MM.1S (cell line): ENCODE measurements at regions not wholly inside any gene's neighbourhood (a gene's known extent, or its start where the extent isn't known, plus 50 kb on each side); places are given as distances from the start of the nearest gene placed in this dataset.

Experiments
- DNase-seq: peaks from one replicate; pipeline ENCODE4 v3.0.0-alpha.2; 2015
- H2AFZ ChIP-seq: fragments of 300-600 bp; sonication (generic); 2 replicates; pipeline ENCODE4 v1.6.0; 2016; ENCODE audit warnings: antibody characterized with exemption, low read length
- H3F3A ChIP-seq: fragments of 300-600 bp; sonication (generic); 2 replicates; pipeline ENCODE4 v1.6.1; 2016; ENCODE audit warnings: mild to moderate bottlenecking, antibody characterized with exemption, low read length, moderate library complexity, mixed read lengths; ENCODE audit not compliant: insufficient read depth
- H3K27ac ChIP-seq: fragments of 300-600 bp; sonication (generic); 2 replicates; pipeline ENCODE4 v1.5.1; 2016; ENCODE audit warnings: mild to moderate bottlenecking, low read length
- H3K27me3 ChIP-seq: fragments of 300-600 bp; sonication (generic); replicated peaks from 2 replicates; pipeline ENCODE4 v1.6.0; 2016; ENCODE audit warnings: low read length; ENCODE audit not compliant: insufficient read depth
- H3K36me3 ChIP-seq: fragments of 300-600 bp; sonication (generic); replicated peaks from 2 replicates; pipeline ENCODE4 v1.6.1; 2016; ENCODE audit warnings: mild to moderate bottlenecking, low read length, mixed read lengths; ENCODE audit not compliant: insufficient read depth
- H3K4me1 ChIP-seq: fragments of 300-600 bp; sonication (generic); 2 replicates; pipeline ENCODE4 v1.6.1; 2016; ENCODE audit warnings: low read length, mixed read lengths
- H3K4me2 ChIP-seq: fragments of 300-600 bp; sonication (generic); 2 replicates; pipeline ENCODE4 v1.6.0; 2016; ENCODE audit warnings: low read depth, low read length
- H3K4me3 ChIP-seq: fragments of 300-600 bp; sonication (generic); 2 replicates; pipeline ENCODE4 v1.5.1; 2016; ENCODE audit warnings: low read length, mixed read lengths
- H3K79me2 ChIP-seq: fragments of 300-600 bp; sonication (generic); 2 replicates; pipeline ENCODE4 v1.6.1; 2016; ENCODE audit warnings: mixed run types, low read length, mixed read lengths
- H3K9ac ChIP-seq: fragments of 300-600 bp; sonication (generic); 2 replicates; pipeline ENCODE4 v1.6.1; 2016; ENCODE audit warnings: low read length, mixed read lengths
- H3K9me2 ChIP-seq: fragments of 300-600 bp; sonication (generic); replicated peaks from 2 replicates; pipeline ENCODE4 v1.6.1; 2016; ENCODE audit warnings: mild to moderate bottlenecking, low read length, mixed read lengths; ENCODE audit not compliant: insufficient read depth
- H3K9me3 ChIP-seq: fragments of 300-600 bp; sonication (generic); replicated peaks from 2 replicates; pipeline ENCODE4 v1.6.1; 2016; ENCODE audit warnings: mild to moderate bottlenecking, low read length, mixed read lengths; ENCODE audit not compliant: insufficient read depth
- H4K20me1 ChIP-seq: fragments of 300-600 bp; sonication (generic); 2 replicates; pipeline ENCODE4 v1.6.1; 2016; ENCODE audit warnings: mild to moderate bottlenecking, low read length, moderate library complexity, mixed read lengths; ENCODE audit not compliant: insufficient read depth
- EZH2 ChIP-seq: fragments of 300-600 bp; sonication (generic); optimal IDR thresholded peaks from 2 replicates; pipeline ENCODE3; 2017; ENCODE audit warnings: low read depth, mild to moderate bottlenecking, antibody characterized with exemption, low read length, mixed read lengths
- EZH2phosphoT487 ChIP-seq: fragments of 300-600 bp; sonication (generic); IDR thresholded peaks from 2 replicates; pipeline ENCODE4 v1.6.1; 2018; ENCODE audit warnings: antibody characterized with exemption, low read length
- TF ChIP-seq, protein P1 (sequence below): fragments of 300-600 bp; sonication (generic); IDR thresholded peaks from 2 replicates; pipeline ENCODE4 v1.5.1; 2016; ENCODE audit warnings: antibody characterized with exemption, low read length, mixed read lengths

DNA sequence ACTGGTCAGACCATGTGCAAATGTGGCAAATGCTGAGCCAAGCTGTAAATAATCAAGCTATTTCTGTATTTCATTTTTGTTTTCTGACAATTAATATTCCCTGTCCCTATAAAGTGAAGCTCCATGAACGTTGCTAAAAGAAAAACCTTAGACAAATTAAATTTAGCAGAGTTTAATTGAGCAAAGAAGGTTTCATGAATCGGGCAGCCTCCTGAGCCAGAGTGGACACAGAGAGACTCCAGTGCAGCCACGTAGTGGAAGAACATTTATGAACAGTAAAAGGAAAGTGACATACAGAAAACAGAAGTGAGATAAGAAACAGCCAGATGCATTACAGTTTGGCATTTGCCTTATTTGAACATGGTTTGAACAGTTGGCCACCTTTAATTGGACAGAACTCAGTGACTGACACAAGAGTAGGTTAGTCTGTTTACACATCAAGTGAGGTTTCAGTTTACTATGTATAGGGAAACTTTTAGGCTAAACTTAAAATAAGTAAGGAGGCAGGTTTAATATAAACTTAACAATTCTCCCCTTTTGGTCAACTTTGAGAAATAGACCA lies 69.7 kb downstream of the UFM1 start:
- TF ChIP-seq, protein P1, sequence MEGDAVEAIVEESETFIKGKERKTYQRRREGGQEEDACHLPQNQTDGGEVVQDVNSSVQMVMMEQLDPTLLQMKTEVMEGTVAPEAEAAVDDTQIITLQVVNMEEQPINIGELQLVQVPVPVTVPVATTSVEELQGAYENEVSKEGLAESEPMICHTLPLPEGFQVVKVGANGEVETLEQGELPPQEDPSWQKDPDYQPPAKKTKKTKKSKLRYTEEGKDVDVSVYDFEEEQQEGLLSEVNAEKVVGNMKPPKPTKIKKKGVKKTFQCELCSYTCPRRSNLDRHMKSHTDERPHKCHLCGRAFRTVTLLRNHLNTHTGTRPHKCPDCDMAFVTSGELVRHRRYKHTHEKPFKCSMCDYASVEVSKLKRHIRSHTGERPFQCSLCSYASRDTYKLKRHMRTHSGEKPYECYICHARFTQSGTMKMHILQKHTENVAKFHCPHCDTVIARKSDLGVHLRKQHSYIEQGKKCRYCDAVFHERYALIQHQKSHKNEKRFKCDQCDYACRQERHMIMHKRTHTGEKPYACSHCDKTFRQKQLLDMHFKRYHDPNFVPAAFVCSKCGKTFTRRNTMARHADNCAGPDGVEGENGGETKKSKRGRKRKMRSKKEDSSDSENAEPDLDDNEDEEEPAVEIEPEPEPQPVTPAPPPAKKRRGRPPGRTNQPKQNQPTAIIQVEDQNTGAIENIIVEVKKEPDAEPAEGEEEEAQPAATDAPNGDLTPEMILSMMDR, result no peak
- TF ChIP-seq EZH2, result no peak
- TF ChIP-seq EZH2phosphoT487, result no peak
- H3K36me3 ChIP-seq, result no peaks in the 10 kb centered on the region
- H4K20me1 ChIP-seq, result no peaks in the 10 kb centered on the region
- 0 out of 2 replicates have a peak, but pooled peaks cover 3% of the 10 kb centered on the region for H3K4me1 ChIP-seq
- H3K4me2 ChIP-seq, result peak overlapping the region; percentile 35; the same call in 1 of the 2 replicates
- no peaks in the 10 kb centered on the region for H3K79me2 ChIP-seq
- peak; percentile 61 for DNase-seq
- 0 out of 2 replicates have a peak overlapping the region, but pooled peaks have one; percentile 23 for H2AFZ ChIP-seq
- H3K9me3 ChIP-seq, result no peaks in the 10 kb centered on the region
- peaks cover 14% of the 10 kb centered on the region; the same call in 1 of the 2 replicates for H3F3A ChIP-seq
- H3K27me3 ChIP-seq, result no peaks in the 10 kb centered on the region
- H3K4me3 ChIP-seq, result peak overlapping the region; percentile 24; the same call in 1 of the 2 replicates
- H3K9ac ChIP-seq, result peak overlapping the region; percentile 45; the same call in 1 of the 2 replicates
- peak overlapping the region; percentile 79; the same call in 1 of the 2 replicates for H3K27ac ChIP-seq
- no peaks in the 10 kb centered on the region for H3K9me2 ChIP-seq

DNA sequence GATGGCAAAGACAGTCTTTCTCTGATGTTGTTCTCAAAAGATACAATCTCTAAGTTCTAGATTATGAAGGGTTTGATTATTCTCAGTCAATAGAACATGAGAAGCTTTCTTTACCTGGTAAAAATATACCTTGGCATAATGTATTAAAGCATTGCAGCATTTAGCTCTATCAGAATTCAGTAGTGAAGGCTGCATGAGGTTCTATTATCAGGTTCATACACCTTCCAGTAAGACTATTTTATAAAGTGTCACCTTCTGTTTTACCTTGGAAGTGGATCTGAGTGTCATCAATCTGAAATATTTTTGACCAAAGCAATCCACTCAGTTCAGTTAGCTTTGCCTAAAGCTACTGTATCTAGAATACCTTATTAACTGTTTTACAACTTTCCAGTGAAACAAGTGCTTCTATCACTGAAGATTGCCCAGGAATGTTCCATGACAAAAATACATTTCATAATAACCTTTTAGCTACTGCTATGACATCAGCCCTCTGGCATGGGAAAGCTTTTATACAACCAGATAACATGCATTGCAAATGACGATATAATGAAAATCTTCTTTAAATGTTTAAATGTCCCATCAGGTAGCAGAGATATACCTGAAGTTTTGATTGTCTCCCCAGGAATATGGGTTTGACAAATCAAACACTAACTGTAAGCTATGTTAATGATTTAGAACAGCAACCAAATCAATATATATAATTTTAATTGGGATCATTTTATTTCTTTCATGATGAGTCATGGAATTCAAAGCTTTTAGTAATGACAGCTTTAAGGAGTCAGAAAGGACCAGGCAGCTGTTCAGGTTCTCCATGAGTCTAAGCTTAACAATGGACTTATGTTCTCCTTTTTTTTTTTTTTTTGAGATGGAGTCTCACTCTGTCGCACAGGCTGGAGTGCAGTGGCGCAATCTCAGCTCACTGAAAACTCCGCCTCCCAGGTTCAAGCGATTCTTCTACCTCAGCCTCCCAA lies 72.2 kb downstream of the UFM1 start:
- no peak overlapping the region for H3K9ac ChIP-seq
- no peaks in the 10 kb centered on the region for H3K79me2 ChIP-seq
- H3K4me1 ChIP-seq, result no peaks in the 10 kb centered on the region
- H4K20me1 ChIP-seq, result no peaks in the 10 kb centered on the region
- no peak overlapping the region for H3K27ac ChIP-seq
- H3K27me3 ChIP-seq, result no peaks in the 10 kb centered on the region
- no peak for DNase-seq
- H3K4me2 ChIP-seq, result no peak overlapping the region
- no peak for TF ChIP-seq EZH2
- TF ChIP-seq, protein P1, result no peak
- TF ChIP-seq EZH2phosphoT487, result no peak
- no peak overlapping the region for H2AFZ ChIP-seq
- H3K9me3 ChIP-seq, result no peaks in the 10 kb centered on the region
- no peaks in the 10 kb centered on the region for H3K9me2 ChIP-seq
- H3K4me3 ChIP-seq, result no peak overlapping the region
- H3K36me3 ChIP-seq, result no peaks in the 10 kb centered on the region
- H3F3A ChIP-seq, result 0 out of 2 replicates have a peak, but pooled peaks cover 5% of the 10 kb centered on the region

DNA sequence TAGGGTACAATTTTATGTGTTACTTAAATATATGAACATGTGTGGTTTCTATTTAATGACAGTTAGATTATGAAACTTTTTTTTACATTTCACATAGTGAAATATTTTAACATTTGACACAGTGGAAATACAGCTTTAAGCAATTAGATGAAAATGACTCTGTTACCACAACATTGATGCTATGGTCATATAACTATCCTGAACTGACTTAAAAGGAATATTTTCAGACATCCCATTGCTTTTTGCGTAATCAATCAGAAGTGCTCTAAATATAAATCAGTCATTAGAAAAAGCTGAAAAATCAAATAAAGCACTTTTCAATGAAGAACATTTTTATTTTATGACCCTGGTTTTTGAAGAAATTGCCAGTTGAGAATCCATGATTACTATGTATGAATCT lies 80.3 kb downstream of the UFM1 start:
- no peaks in the 10 kb centered on the region for H3K4me1 ChIP-seq
- no peaks in the 10 kb centered on the region for H3K9me3 ChIP-seq
- no peak overlapping the region for H2AFZ ChIP-seq
- H4K20me1 ChIP-seq, result no peaks in the 10 kb centered on the region
- H3K36me3 ChIP-seq, result no peaks in the 10 kb centered on the region
- H3F3A ChIP-seq, result no peaks in the 10 kb centered on the region
- H3K4me3 ChIP-seq, result no peak overlapping the region
- no peaks in the 10 kb centered on the region for H3K9me2 ChIP-seq
- no peak overlapping the region for H3K9ac ChIP-seq
- DNase-seq, result no peak
- no peak for TF ChIP-seq EZH2phosphoT487
- no peak for TF ChIP-seq EZH2
- TF ChIP-seq, protein P1, result no peak
- H3K27me3 ChIP-seq, result no peaks in the 10 kb centered on the region
- no peaks in the 10 kb centered on the region for H3K79me2 ChIP-seq
- no peak overlapping the region for H3K4me2 ChIP-seq
- H3K27ac ChIP-seq, result no peak overlapping the region
